Pancreas (tissue), 10 donors: ENCODE measurements at regions not wholly inside any gene's neighbourhood (a gene's known extent, or its start where the extent isn't known, plus 50 kb on each side); places are given as distances from the start of the nearest gene placed in this dataset.

Experiments
- ATAC-seq, 4 donors: fragments of 200-7000 bp; cut with Tn5 transposase; one replicate each; pipeline versions ENCODE4 v1.8.0 to v1.9.1; 2020; ENCODE audit warnings: mild to moderate bottlenecking in 4 of 4, moderate library complexity in 4 of 4
- DNase-seq, 6 donors: peaks; one replicate each; pipeline ENCODE4 v3.0.0-alpha.2; 2020
- FAIRE-seq: peaks from 2 replicates; lab custom pipeline; 2012; peaks lifted over from hg19 to GRCh38; lab: Jason Lieb, UNC
- H3K27ac ChIP-seq, 4 donors: fragments of 200-600 bp; sonication (generic); 1 replicate in 3 of 4; 2 replicates in 1 of 4; pipeline versions ENCODE4 v1.5.0 to v1.8.0; 2020
- H3K27me3 ChIP-seq, 4 donors: fragments of 200-600 bp; one replicate each; pipeline ENCODE4 v1.8.0; 2021
- H3K36me3 ChIP-seq, 3 donors: fragments of 200-600 bp; sonication (generic) in 1 of 3; one replicate each; pipeline versions ENCODE4 v1.5.0 to v1.8.0; 2020 to 2021
- H3K4me1 ChIP-seq, 3 donors: fragments of 200-600 bp; one replicate each; pipeline ENCODE4 v1.8.0; 2021
- H3K4me3 ChIP-seq, 4 donors: fragments of 200-600 bp; sonication (generic) in 2 of 4; one replicate each; pipeline versions ENCODE4 v1.5.0 to v1.8.0; 2020 to 2021
- H3K9me3 ChIP-seq, 4 donors: fragments of 200-600 bp; one replicate each; pipeline ENCODE4 v1.8.0; 2021
- WGBS, 2 donors: extraction: QIAGEN DNeasy Blood & Tissue Kit; methylation state at CpG; one replicate each; pipeline ENCODE4 v1.1.7; 2013; 5-methylcytosine and 5-hydroxymethylcytosine counted together
- intact Hi-C, 3 donors: fragments of 100-400 bp; cut with DNase I; formaldehyde crosslinking; loops; one replicate each; pipeline versions ENCODE4 v1.11.1 to v1.14.2; 2022
- TF ChIP-seq, protein P1 (sequence below), 4 donors: fragments of 200-600 bp; sonication (generic) in 3 of 4; IDR thresholded peaks; one replicate each; pipeline versions ENCODE4 v1.5.0 to v1.8.0; 2021; ENCODE audit warnings: antibody characterized with exemption in 4 of 4
- donor health status: healthy with polysubstance abuse.
- donor health status: DM: no; HTN: no; CAD: no; lungs with moderate emphysema.
- donor health status: DM: no; HTN: no; CAD: no.
- donor health status: control.
- donor health status: control.
- donor health status: Bipolar disorder and iron deficiency.
- donor health status: DM: yes; HTN: yes; CAD: no.
- donor health status: DM: no; HTN: no; CAD: no.
- donor health status: DM: no; HTN: no; CAD: no.
- donor health status: DM: yes; HTN: yes; CAD: no.

DNA sequence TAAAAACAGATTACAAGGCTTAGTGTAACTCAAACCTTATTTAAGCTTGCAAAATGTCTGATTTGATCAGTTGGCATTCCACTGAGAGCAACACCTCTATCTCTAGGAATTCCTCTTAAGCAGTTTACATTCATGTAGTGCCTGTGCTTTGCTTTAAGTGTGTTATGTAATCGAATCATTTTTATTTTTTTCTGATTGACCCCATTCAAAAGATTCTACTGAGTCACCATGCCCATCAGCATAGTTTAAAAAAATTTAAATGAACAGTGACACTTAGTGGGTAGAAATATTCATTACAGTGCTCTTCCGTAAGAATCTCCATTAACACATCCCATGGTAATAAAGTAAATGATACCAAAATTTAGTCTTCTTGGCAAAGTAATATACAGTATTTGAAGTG lies 67.8 kb upstream of the SLC4A10 start:
- Histone ChIP-seq H3K9me3 (no peaks in the 10 kb centered on the region), H3K27ac (no peak overlapping the region), H3K27me3 (no peaks in the 10 kb centered on the region), H3K4me1 (no peaks in the 10 kb centered on the region), H3K36me3 (no peaks in the 10 kb centered on the region), H3K4me3 (no peak overlapping the region)
- DNase-seq = no peak
- intact Hi-C loops = no loop called here
- 43 to 52% methylated on average over 2 of the region's 2 CpGs for WGBS, 2 donors
- no peak for ATAC-seq
- no peak for FAIRE-seq
- TF ChIP-seq, protein P1, sequence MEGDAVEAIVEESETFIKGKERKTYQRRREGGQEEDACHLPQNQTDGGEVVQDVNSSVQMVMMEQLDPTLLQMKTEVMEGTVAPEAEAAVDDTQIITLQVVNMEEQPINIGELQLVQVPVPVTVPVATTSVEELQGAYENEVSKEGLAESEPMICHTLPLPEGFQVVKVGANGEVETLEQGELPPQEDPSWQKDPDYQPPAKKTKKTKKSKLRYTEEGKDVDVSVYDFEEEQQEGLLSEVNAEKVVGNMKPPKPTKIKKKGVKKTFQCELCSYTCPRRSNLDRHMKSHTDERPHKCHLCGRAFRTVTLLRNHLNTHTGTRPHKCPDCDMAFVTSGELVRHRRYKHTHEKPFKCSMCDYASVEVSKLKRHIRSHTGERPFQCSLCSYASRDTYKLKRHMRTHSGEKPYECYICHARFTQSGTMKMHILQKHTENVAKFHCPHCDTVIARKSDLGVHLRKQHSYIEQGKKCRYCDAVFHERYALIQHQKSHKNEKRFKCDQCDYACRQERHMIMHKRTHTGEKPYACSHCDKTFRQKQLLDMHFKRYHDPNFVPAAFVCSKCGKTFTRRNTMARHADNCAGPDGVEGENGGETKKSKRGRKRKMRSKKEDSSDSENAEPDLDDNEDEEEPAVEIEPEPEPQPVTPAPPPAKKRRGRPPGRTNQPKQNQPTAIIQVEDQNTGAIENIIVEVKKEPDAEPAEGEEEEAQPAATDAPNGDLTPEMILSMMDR (IDR thresholded peaks at IDR 0.05) = no peak

DNA sequence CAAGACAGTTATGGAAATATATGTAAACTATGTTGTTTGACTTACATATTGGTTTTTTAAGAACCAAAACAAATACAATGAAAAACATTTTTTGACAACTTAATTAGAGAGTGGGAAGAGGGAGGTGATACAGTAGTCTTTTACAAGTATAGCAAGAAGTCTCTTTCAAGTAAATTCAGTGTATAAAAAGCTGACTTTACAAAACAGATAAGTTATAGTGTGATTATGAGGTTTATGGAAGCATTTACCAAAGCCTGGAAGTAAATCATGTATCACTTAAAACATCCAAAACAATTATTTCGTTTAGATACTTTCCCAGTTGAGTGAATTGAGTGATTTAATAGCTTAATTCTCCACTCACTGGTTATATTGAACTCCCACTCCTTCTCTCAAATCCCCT lies 66.7 kb upstream of the SLC4A10 start:
- WGBS, 2 donors = 23 to 27% methylated on average over 1 of the region's 1 CpG
- no peak overlapping the region for H3K4me3 ChIP-seq

DNA sequence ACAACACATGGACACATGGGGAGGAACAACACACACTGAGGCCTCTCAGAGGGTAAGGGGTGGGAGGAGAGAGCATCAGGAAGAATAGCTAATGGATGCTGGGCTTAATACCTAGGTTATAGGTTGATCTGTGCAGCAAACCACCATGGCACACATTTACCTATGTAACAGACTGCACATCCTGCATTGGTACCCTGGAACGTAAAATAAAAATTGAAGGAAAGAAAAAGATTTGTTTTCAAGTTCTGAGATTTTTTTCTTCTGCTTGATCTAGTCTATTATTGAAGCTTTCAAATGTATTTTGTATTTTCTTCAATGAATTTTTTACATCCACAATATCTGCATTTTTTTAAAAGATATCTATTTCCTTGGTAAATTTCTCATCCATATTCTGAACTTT lies 59.3 kb upstream of the SLC4A10 start:
- Histone ChIP-seq H3K27me3 (no peaks in the 10 kb centered on the region), H3K27ac (no peak overlapping the region), H3K4me3 (no peak overlapping the region), H3K36me3 (no peaks in the 10 kb centered on the region), H3K9me3 (no peaks in the 10 kb centered on the region), H3K4me1 (no peaks in the 10 kb centered on the region)
- intact Hi-C loops = no loop called here
- DNase-seq (no peak), FAIRE-seq (no peak), ATAC-seq (no peak)
- TF ChIP-seq, protein P1 (IDR thresholded peaks at IDR 0.05) = no peak
- 86 to 96% methylated on average over 1 of the region's 1 CpG for WGBS, 2 donors

More for the DNA sequence above, 66.7 kb upstream of the SLC4A10 start:
- intact Hi-C loops = no loop called here
- ATAC-seq = no peak
- H3K36me3 ChIP-seq = no peaks in the 10 kb centered on the region
- H3K9me3 ChIP-seq = no peaks in the 10 kb centered on the region
- no peaks in the 10 kb centered on the region for H3K4me1 ChIP-seq
- no peaks in the 10 kb centered on the region for H3K27me3 ChIP-seq
- FAIRE-seq = no peak
- TF ChIP-seq, protein P1 (IDR thresholded peaks at IDR 0.05) = no peak
- no peak for DNase-seq
- no peak overlapping the region for H3K27ac ChIP-seq

DNA sequence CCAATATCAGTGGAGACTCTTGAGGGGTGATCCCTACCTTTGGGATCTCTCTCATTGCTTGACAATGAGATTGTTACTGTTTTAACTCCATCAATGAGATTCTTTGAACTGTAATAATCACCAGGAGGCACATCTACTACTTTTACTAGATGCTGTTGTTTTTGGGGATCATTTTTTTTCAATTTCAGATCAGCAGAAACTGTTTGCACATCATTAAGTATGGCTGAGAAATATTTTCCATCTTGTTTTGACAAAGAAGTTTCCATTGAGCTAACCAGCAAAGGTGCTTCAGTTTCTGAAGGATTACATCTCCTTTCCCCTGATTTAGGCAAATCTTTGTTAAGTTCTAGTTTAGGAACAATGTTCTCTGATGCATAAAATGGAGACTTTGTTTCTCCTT lies 54.8 kb upstream of the SLC4A10 start:
- no peak for ATAC-seq
- DNase-seq = no peak
- Histone ChIP-seq H3K27me3 (no peaks in the 10 kb centered on the region), H3K4me3 (no peak overlapping the region), H3K27ac (no peak overlapping the region), H3K4me1 (no peaks in the 10 kb centered on the region), H3K9me3 (no peaks in the 10 kb centered on the region), H3K36me3 (no peaks in the 10 kb centered on the region)
- intact Hi-C loops = no loop called here
- TF ChIP-seq, protein P1 (IDR thresholded peaks at IDR 0.05) = no peak
- FAIRE-seq = no peak

DNA sequence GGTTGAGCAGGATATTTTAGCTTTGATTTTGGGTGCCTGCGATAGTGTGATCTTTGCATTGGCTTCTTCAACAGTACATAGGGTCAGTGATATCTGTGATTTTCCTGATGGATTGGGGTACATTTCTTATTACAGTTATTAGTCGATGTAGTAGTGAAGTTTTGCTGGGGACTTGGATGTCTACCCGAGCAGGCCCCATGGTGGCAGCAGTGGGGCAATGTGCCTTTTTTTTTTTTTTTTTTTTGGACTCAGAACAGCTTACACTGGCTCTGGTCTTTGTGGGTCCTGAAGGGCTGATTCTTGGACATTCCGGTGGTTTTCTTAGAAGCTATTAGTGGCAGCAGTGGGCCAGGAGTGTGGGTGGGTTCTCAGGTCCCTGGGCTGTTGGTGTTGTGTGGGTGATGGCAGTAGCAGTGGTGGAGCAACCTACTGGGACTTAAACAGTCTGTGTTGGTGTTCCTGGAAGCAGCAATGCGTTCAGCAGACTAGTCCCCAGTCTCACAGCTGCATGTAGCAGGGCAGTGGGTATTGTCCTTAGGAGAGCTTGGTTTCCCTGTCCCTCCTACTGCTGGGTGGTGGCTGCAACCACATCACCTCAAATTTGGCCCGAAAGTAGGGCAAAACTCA lies 53.7 kb upstream of the SLC4A10 start:
- H3K36me3 ChIP-seq = no peaks in the 10 kb centered on the region
- ATAC-seq = no peak
- H3K4me3 ChIP-seq = no peak overlapping the region
- no peak overlapping the region for H3K27ac ChIP-seq
- no peaks in the 10 kb centered on the region for H3K4me1 ChIP-seq
- TF ChIP-seq, protein P1 (IDR thresholded peaks at IDR 0.05) = no peak
- 55 to 60% methylated on average over 6 of the region's 6 CpGs for WGBS, 2 donors
- no peak for DNase-seq
- FAIRE-seq = no peak
- H3K9me3 ChIP-seq = no peaks in the 10 kb centered on the region
- intact Hi-C loops = no loop called here
- no peaks in the 10 kb centered on the region for H3K27me3 ChIP-seq
